Vagina (tissue), 2 donors: ENCODE measurements at regions not wholly inside any gene's neighbourhood (a gene's known extent, or its start where the extent isn't known, plus 50 kb on each side); places are given as distances from the start of the nearest gene placed in this dataset.

Experiments
- DNase-seq, 2 donors: peaks; one replicate each; pipeline ENCODE4 v3.0.0-alpha.2; 2017; ENCODE audit errors: extremely low spot score in 2 of 2
- H3K27ac ChIP-seq: fragments of 200-600 bp; sonication (generic); one replicate; pipeline ENCODE4 v1.5.1; 2019
- H3K27me3 ChIP-seq: fragments of 200-600 bp; sonication (generic); one replicate; pipeline ENCODE4 v1.5.1; 2019
- H3K36me3 ChIP-seq, 2 donors: fragments of 200-600 bp; sonication (generic); one replicate each; pipeline ENCODE4 v1.5.1; 2017 to 2019
- H3K4me1 ChIP-seq: fragments of 200-600 bp; sonication (generic); one replicate; pipeline ENCODE4 v1.5.1; 2019
- H3K4me3 ChIP-seq, 2 donors: fragments of 200-600 bp; sonication (generic); 1 replicate in 1 of 2; 2 replicates in 1 of 2; pipeline ENCODE4 v1.5.1; 2016 to 2019
- H3K9me3 ChIP-seq: fragments of 200-600 bp; sonication (generic); one replicate; pipeline ENCODE4 v1.5.1; 2019
- POLR2A ChIP-seq, 2 donors: fragments of 450-650 bp; IDR thresholded peaks; one replicate each; pipeline ENCODE4 v1.6.1; 2017; ENCODE audit warnings: antibody characterized with exemption in 2 of 2, mild to moderate bottlenecking in 2 of 2, moderate library complexity in 2 of 2
- POLR2AphosphoS5 ChIP-seq, 2 donors: sonication (generic); formaldehyde crosslinking; IDR thresholded peaks; one replicate each; pipeline ENCODE4 v1.9.0; 2017; ENCODE audit warnings: antibody characterized with exemption in 2 of 2, mild to moderate bottlenecking in 2 of 2, low read depth in 1 of 2; ENCODE audit not compliant: insufficient read depth in 1 of 2
- intact Hi-C: fragments of 100-400 bp; cut with DNase I; formaldehyde crosslinking; loops from one replicate; pipeline ENCODE4 v1.15.1; 2023
- TF ChIP-seq, protein P1 (sequence below), 3 experiments: fragments of 450-650 bp in 2 of 3; fragments of 200-600 bp in 1 of 3; sonication (generic) in 1 of 3; IDR thresholded peaks; one replicate each; pipeline ENCODE4 v1.5.1; 2017 to 2019; ENCODE audit warnings: antibody characterized with exemption in 3 of 3, mild to moderate bottlenecking in 2 of 3, moderate library complexity in 2 of 3

DNA sequence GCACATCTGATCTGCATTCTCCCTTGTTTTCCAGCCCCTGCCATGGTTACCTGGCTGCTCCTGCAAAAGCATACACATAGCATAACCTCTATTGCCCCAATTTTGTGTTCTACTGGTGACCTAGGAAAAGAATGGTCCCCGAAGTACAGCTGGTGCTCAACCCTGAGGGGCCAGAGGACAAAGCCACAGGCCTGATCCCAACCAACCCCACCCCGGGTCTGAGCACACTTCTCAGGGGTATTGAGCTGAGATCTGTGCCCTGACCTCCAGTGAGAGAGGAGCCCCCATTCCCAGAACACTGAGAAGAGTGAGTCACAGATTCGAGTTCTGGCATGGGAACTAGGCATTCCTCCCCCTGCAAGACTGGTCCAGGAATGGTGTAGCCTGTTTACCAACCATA is 465.5 kb upstream of the ACTRT1 start:
- no peaks in the 10 kb centered on the region for H3K9me3 ChIP-seq
- intact Hi-C loops = no loop called here
- H3K4me3 ChIP-seq = no peak overlapping the region
- H3K27ac ChIP-seq = no peak overlapping the region
- no peaks in the 10 kb centered on the region for H3K36me3 ChIP-seq
- no peaks in the 10 kb centered on the region for H3K4me1 ChIP-seq
- DNase-seq = no peak
- TF ChIP-seq, protein P1, sequence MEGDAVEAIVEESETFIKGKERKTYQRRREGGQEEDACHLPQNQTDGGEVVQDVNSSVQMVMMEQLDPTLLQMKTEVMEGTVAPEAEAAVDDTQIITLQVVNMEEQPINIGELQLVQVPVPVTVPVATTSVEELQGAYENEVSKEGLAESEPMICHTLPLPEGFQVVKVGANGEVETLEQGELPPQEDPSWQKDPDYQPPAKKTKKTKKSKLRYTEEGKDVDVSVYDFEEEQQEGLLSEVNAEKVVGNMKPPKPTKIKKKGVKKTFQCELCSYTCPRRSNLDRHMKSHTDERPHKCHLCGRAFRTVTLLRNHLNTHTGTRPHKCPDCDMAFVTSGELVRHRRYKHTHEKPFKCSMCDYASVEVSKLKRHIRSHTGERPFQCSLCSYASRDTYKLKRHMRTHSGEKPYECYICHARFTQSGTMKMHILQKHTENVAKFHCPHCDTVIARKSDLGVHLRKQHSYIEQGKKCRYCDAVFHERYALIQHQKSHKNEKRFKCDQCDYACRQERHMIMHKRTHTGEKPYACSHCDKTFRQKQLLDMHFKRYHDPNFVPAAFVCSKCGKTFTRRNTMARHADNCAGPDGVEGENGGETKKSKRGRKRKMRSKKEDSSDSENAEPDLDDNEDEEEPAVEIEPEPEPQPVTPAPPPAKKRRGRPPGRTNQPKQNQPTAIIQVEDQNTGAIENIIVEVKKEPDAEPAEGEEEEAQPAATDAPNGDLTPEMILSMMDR (IDR thresholded peaks at IDR 0.05) = no peak
- TF ChIP-seq POLR2A (IDR thresholded peaks at IDR 0.05) (no peak), POLR2AphosphoS5 (IDR thresholded peaks at IDR 0.05; ENCODE audit: insufficient read depth in 1 of 2, low read depth in 1 of 2) (no peak)
- H3K27me3 ChIP-seq = no peaks in the 10 kb centered on the region

DNA sequence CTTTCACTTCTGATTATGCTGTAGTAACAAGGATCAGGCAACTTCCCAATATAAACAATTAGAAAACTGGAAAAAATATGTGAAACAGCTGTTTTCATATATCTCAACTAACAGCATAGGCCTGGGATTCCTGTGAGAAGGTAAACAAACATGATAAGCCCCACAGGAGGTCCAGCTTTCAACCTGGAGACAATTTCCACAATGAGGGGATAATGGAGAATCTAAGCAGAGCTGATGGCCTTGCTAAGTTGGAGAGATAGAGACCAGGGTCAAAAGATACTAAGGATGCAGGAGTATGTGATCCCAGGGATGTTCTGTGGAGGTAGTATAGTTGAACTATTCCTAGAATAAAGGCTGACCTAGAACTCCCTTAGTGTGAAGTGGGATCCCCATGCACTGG is 452.3 kb upstream of the ACTRT1 start:
- no peak for DNase-seq
- Histone ChIP-seq H3K27me3 (no peaks in the 10 kb centered on the region), H3K9me3 (no peaks in the 10 kb centered on the region), H3K36me3 (no peaks in the 10 kb centered on the region), H3K27ac (no peak overlapping the region), H3K4me1 (no peaks in the 10 kb centered on the region), H3K4me3 (no peak overlapping the region)
- intact Hi-C loops = no loop called here
- TF ChIP-seq POLR2A (IDR thresholded peaks at IDR 0.05) (no peak), POLR2AphosphoS5 (IDR thresholded peaks at IDR 0.05; ENCODE audit: insufficient read depth in 1 of 2, low read depth in 1 of 2) (no peak)
- TF ChIP-seq, protein P1 (IDR thresholded peaks at IDR 0.05) = no peak

- Histone ChIP-seq H3K27ac (no peak overlapping the region), H3K4me1 (no peaks in the 10 kb centered on the region), H3K9me3 (no peaks in the 10 kb centered on the region), H3K4me3 (no peak overlapping the region), H3K36me3 (no peaks in the 10 kb centered on the region), H3K27me3 (no peaks in the 10 kb centered on the region)
- no peak for TF ChIP-seq POLR2AphosphoS5 (IDR thresholded peaks at IDR 0.05; ENCODE audit: insufficient read depth in 1 of 2, low read depth in 1 of 2)
- TF ChIP-seq, protein P1 (IDR thresholded peaks at IDR 0.05) = no peak
- no peak for TF ChIP-seq POLR2A (IDR thresholded peaks at IDR 0.05)
- no peak for DNase-seq
- intact Hi-C loops = no loop called here
Observed at GRCh38 chrX:128464116-128464515, 411.9 kb upstream of the ACTRT1 start.

DNA sequence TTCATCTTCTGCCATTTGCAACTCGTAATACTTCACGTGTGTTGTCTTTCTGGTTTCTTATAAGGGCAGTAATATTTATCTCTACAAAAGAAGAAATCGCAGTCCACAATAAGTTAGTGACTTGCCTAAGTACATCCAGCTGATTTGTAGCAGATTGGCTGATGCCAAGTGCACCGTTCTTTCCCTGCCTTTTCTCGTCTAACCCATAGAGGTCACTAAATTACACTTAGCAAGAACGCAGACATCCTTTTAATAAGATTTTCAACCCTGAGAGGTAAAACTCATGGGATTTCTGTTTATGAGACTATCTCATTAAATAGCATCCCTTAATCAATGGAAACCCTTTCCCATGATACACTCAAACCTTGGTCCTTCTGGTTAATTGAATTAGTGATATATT is 408.6 kb upstream of the ACTRT1 start:
- Histone ChIP-seq H3K27me3 (no peaks in the 10 kb centered on the region), H3K4me1 (no peaks in the 10 kb centered on the region), H3K9me3 (no peaks in the 10 kb centered on the region), H3K4me3 (no peak overlapping the region), H3K27ac (no peak overlapping the region), H3K36me3 (no peaks in the 10 kb centered on the region)
- no peak for DNase-seq
- intact Hi-C loops = no loop called here
- no peak for TF ChIP-seq POLR2A (IDR thresholded peaks at IDR 0.05)
- TF ChIP-seq, protein P1 (IDR thresholded peaks at IDR 0.05) = no peak
- no peak for TF ChIP-seq POLR2AphosphoS5 (IDR thresholded peaks at IDR 0.05; ENCODE audit: insufficient read depth in 1 of 2, low read depth in 1 of 2)

DNA sequence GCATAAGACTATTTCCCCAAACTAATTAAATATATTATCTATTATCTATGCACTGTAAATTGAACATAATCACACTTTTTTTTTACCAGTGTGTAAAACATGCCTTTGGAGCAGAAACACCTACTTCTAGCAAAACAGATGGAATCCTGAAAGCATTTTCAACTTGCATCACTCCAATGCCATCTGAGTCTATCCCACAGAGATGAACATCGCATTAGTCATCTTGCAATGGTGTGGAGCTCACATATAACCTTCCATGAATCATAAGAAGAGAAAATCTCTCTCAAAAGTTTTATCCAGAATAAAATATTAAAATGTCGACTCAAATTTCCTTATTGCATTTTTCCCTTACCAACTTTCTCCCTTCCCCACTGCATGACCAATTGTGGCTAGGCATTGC is 406.7 kb upstream of the ACTRT1 start:
- no peak overlapping the region for H3K4me3 ChIP-seq
- no peaks in the 10 kb centered on the region for H3K9me3 ChIP-seq
- H3K4me1 ChIP-seq = no peaks in the 10 kb centered on the region
- TF ChIP-seq, protein P1 (IDR thresholded peaks at IDR 0.05) = no peak
- TF ChIP-seq POLR2AphosphoS5 (IDR thresholded peaks at IDR 0.05; ENCODE audit: insufficient read depth in 1 of 2, low read depth in 1 of 2) (no peak), POLR2A (IDR thresholded peaks at IDR 0.05) (no peak)
- no peak overlapping the region for H3K27ac ChIP-seq
- H3K27me3 ChIP-seq = no peaks in the 10 kb centered on the region
- intact Hi-C loops = no loop called here
- H3K36me3 ChIP-seq = no peaks in the 10 kb centered on the region
- DNase-seq = no peak
